CMK (cell line): ENCODE measurements at regions not wholly inside any gene's neighbourhood (a gene's known extent, or its start where the extent isn't known, plus 50 kb on each side); places are given as distances from the start of the nearest gene placed in this dataset.

ENCODE experiments used
- DNase-seq: peaks from one replicate; pipeline ENCODE4 v3.0.0-alpha.2; 2010; ENCODE audit warnings: low read depth

DNA sequence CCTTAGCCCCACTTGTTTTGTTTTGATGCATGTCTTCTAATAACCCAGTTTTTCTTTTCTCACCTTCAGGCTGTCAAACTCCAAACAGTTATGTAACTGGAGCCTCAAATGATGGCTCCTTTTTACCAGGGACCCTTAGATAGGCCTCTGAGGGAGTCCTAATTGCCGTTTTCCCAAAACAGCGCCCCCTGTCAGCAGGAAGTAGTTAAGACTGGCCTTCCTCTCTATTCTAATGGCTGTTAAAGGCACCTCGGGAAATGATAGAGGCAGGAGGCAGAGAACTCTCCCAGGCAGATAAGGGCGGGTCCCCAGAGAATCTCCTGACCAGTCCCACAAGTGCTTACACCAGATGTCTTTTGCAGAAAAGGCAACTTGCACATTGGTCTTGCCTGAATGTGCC is 123.2 kb downstream of the KCNS3 start:
- DNase-seq = no peak

GRCh38 chr2:17996978-17997377 is 118.5 kb downstream of the KCNS3 start:
- DNase-seq = no peak

DNA sequence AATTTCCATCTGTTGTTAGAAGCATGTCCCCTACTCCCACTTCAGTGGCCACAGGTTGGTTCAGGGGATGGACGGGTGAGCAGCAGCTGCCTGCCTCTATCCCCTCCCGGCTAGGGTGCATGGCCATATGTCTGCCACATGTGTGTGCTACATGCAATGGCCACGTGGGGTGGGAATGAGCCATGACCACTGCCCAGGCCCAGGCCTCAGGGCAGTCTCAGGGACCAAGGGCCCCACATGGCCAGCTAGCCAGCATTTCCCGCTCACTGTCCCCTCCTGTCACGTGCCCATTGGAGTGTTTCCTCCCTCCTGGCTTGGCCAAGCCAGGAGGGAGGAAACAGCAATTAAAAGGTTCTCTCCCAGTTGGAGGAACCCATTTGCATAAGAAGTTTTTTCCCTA is 117.1 kb downstream of the KCNS3 start:
- no peak for DNase-seq
